ENCODE measurements at regions not wholly inside any gene's neighbourhood (a gene's known extent, or its start where the extent isn't known, plus 50 kb on each side); places are given as distances from the start of the nearest gene placed in this dataset.

GRCh38 chr2:8532438-8532837, 149.4 kb upstream of the ID2 start:
- peaks cover 1% of the 10 kb centered on the region for H3K36me3 Mint-ChIP-seq
- H3K27me3 Mint-ChIP-seq (ENCODE audit: insufficient read depth, low read depth) = peaks cover 16% of the 10 kb centered on the region
- Histone ChIP-seq H4K20me1 (ENCODE audit: low read depth) (no peaks in the 10 kb centered on the region), H3K79me2 (ENCODE audit: low read depth) (no peaks in the 10 kb centered on the region), H3K36me3 (no peaks in the 10 kb centered on the region), H3K9me3 (ENCODE audit: low read depth) (no peaks in the 10 kb centered on the region), H3K4me1 (peaks cover 7% of the 10 kb centered on the region), H3K9ac (no peak overlapping the region), H2AFZ (replicated peaks) (no peak overlapping the region), H3K4me3 (no peak overlapping the region), H3K27me3 (no peaks in the 10 kb centered on the region), H3K4me2 (no peak overlapping the region), H3K27ac (no peak overlapping the region), H3F3A (ENCODE audit: low read depth) (no peaks in the 10 kb centered on the region)
- TF ChIP-seq EZH2 (IDR thresholded peaks at IDR 0.05) (no peak), EZH2phosphoT487 (IDR thresholded peaks at IDR 0.05) (no peak)
- peaks cover 25% of the 10 kb centered on the region for H3K9me3 Mint-ChIP-seq
- H3K4me3 Mint-ChIP-seq = no peak overlapping the region
- DNase-seq (ENCODE audit: low spot score) = no peak
- peaks cover 36% of the 10 kb centered on the region for H3K4me1 Mint-ChIP-seq
- H3K27ac Mint-ChIP-seq = no peak overlapping the region

DNA sequence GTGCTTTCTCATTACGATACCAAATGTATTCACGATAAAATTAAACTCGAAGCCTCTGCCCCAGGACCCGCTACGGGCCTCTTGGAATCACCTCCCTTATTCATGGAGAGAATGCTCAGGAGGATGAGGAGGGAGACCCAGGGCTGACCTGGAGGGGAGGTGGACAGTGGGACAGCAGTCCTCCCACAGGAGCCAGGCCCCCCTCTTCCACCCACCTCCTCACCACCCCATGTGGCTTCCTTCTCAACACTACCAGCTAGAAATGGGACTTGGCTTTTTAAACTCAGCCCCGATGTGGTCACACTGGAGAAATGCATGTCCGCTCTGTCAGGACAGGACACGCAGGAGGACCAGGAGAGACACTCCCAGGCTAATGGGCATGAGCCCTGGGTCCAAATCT, 147.9 kb upstream of the ID2 start:
- H3K27me3 Mint-ChIP-seq (ENCODE audit: insufficient read depth, low read depth) = peaks cover 16% of the 10 kb centered on the region
- Histone ChIP-seq H3K9ac (no peak overlapping the region), H3K4me2 (no peak overlapping the region), H3K27ac (no peak overlapping the region), H3K79me2 (ENCODE audit: low read depth) (no peaks in the 10 kb centered on the region), H2AFZ (replicated peaks) (no peak overlapping the region), H3K4me1 (peaks cover 7% of the 10 kb centered on the region), H3K9me3 (ENCODE audit: low read depth) (no peaks in the 10 kb centered on the region), H3F3A (ENCODE audit: low read depth) (no peaks in the 10 kb centered on the region), H3K27me3 (no peaks in the 10 kb centered on the region), H4K20me1 (ENCODE audit: low read depth) (no peaks in the 10 kb centered on the region), H3K36me3 (no peaks in the 10 kb centered on the region), H3K4me3 (no peak overlapping the region)
- no peak for DNase-seq (ENCODE audit: low spot score)
- TF ChIP-seq CTCF (IDR thresholded peaks at IDR 0.05) (no peak), EZH2 (IDR thresholded peaks at IDR 0.05) (no peak), EZH2phosphoT487 (IDR thresholded peaks at IDR 0.05) (no peak)
- no peak overlapping the region for H3K27ac Mint-ChIP-seq
- peaks cover 1% of the 10 kb centered on the region for H3K36me3 Mint-ChIP-seq
- peaks cover 25% of the 10 kb centered on the region for H3K9me3 Mint-ChIP-seq
- H3K4me1 Mint-ChIP-seq = peaks cover 40% of the 10 kb centered on the region
- H3K4me3 Mint-ChIP-seq = no peak overlapping the region

- Mint-ChIP-seq H3K9me3 (peaks cover 25% of the 10 kb centered on the region), H3K4me3 (no peak overlapping the region), H3K36me3 (peaks cover 1% of the 10 kb centered on the region), H3K27ac (no peak overlapping the region), H3K27me3 (ENCODE audit: insufficient read depth, low read depth) (peaks cover 16% of the 10 kb centered on the region), H3K4me1 (peaks cover 40% of the 10 kb centered on the region)
- H3K4me3 ChIP-seq = no peak overlapping the region
- H3F3A ChIP-seq (ENCODE audit: low read depth) = no peaks in the 10 kb centered on the region
- no peaks in the 10 kb centered on the region for H3K36me3 ChIP-seq
- H3K79me2 ChIP-seq (ENCODE audit: low read depth) = no peaks in the 10 kb centered on the region
- DNase-seq (ENCODE audit: low spot score) = no peak
- no peak overlapping the region for H3K9ac ChIP-seq
- H3K27me3 ChIP-seq = no peaks in the 10 kb centered on the region
- H3K9me3 ChIP-seq (ENCODE audit: low read depth) = no peaks in the 10 kb centered on the region
- H3K27ac ChIP-seq = no peak overlapping the region
- no peak overlapping the region for H2AFZ ChIP-seq (replicated peaks)
- no peaks in the 10 kb centered on the region for H4K20me1 ChIP-seq (ENCODE audit: low read depth)
- no peak overlapping the region for H3K4me2 ChIP-seq
- TF ChIP-seq CTCF (IDR thresholded peaks at IDR 0.05) = no peak
- no peak for TF ChIP-seq EZH2 (IDR thresholded peaks at IDR 0.05)
- no peak for TF ChIP-seq EZH2phosphoT487 (IDR thresholded peaks at IDR 0.05)
- peaks cover 7% of the 10 kb centered on the region for H3K4me1 ChIP-seq
Measured at GRCh38 chr2:8534386-8534728, 147.5 kb upstream of the ID2 start.

GRCh38 chr2:8534729-8535468, 147.0 kb upstream of the ID2 start:
- no peak for DNase-seq (ENCODE audit: low spot score)
- Histone ChIP-seq H3K4me3 (no peak overlapping the region), H2AFZ (replicated peaks) (peak overlapping the region; percentile 75), H3K9me3 (ENCODE audit: low read depth) (no peaks in the 10 kb centered on the region), H3K27me3 (no peaks in the 10 kb centered on the region), H3K27ac (no peak overlapping the region), H4K20me1 (ENCODE audit: low read depth) (no peaks in the 10 kb centered on the region), H3K79me2 (ENCODE audit: low read depth) (no peaks in the 10 kb centered on the region), H3K9ac (no peak overlapping the region), H3K4me2 (no peak overlapping the region), H3K36me3 (no peaks in the 10 kb centered on the region), H3K4me1 (peaks cover 7% of the 10 kb centered on the region), H3F3A (ENCODE audit: low read depth) (no peaks in the 10 kb centered on the region)
- H3K4me3 Mint-ChIP-seq = no peak overlapping the region
- H3K36me3 Mint-ChIP-seq = peaks cover 1% of the 10 kb centered on the region
- peaks cover 24% of the 10 kb centered on the region for H3K9me3 Mint-ChIP-seq
- peaks cover 38% of the 10 kb centered on the region for H3K4me1 Mint-ChIP-seq
- peaks cover 14% of the 10 kb centered on the region for H3K27me3 Mint-ChIP-seq (ENCODE audit: insufficient read depth, low read depth)
- no peak for TF ChIP-seq EZH2phosphoT487 (IDR thresholded peaks at IDR 0.05)
- no peak for TF ChIP-seq EZH2 (IDR thresholded peaks at IDR 0.05)
- TF ChIP-seq CTCF (IDR thresholded peaks at IDR 0.05) = no peak
- H3K27ac Mint-ChIP-seq = peak overlapping the region; percentile 42
